RPMI8226 (cell line): ENCODE measurements at regions not wholly inside any gene's neighbourhood (a gene's known extent, or its start where the extent isn't known, plus 50 kb on each side); places are given as distances from the start of the nearest gene placed in this dataset.
"Not testable (repeated sequence)": the region's sequence is repeated elsewhere in the genome, so short reads cannot be mapped to it uniquely, and the experiment has no call there.

Source experiments
- DNase-seq: peaks from one replicate; pipeline ENCODE4 v3.0.0-alpha.2; 2015

GRCh38 chr21:14753466-14754258 is 207.5 kb upstream of the SAMSN1 start:
- DNase-seq: peak; percentile 64

- DNase-seq: no peak
These were observed 207.0 kb upstream of the SAMSN1 start for GRCh38 chr21:14753069-14753465.

GRCh38 chr21:14752345-14752909 is 206.3 kb upstream of the SAMSN1 start:
- no peak for DNase-seq

- no peak for DNase-seq
These were observed 205.7 kb upstream of the SAMSN1 start for GRCh38 chr21:14751602-14752344.

- DNase-seq: no peak
These were observed 204.9 kb upstream of the SAMSN1 start for GRCh38 chr21:14751011-14751410.

- no peak for DNase-seq
These were observed 203.9 kb upstream of the SAMSN1 start for GRCh38 chr21:14750041-14750440.

- DNase-seq: no peak
These were observed 202.5 kb upstream of the SAMSN1 start for GRCh38 chr21:14748662-14749061.

GRCh38 chr21:14744368-14744767 is 198.3 kb upstream of the SAMSN1 start:
- DNase-seq: no peak

GRCh38 chr21:14742119-14742518 is 196.0 kb upstream of the SAMSN1 start:
- DNase-seq: no peak

GRCh38 chr21:14741256-14741655 is 195.1 kb upstream of the SAMSN1 start:
- no peak for DNase-seq

GRCh38 chr21:14740692-14741091 is 194.6 kb upstream of the SAMSN1 start:
- no peak for DNase-seq

- DNase-seq: no peak
These were observed 194.0 kb upstream of the SAMSN1 start for GRCh38 chr21:14740116-14740515.

- no peak for DNase-seq
These were observed 193.5 kb upstream of the SAMSN1 start for GRCh38 chr21:14739590-14739989.

GRCh38 chr21:14738576-14738975 is 192.5 kb upstream of the SAMSN1 start:
- not testable (repeated sequence) for DNase-seq

- peak; percentile 72 for DNase-seq
These were observed 191.8 kb upstream of the SAMSN1 start for GRCh38 chr21:14737922-14738321.

- DNase-seq: no peak
These were observed 191.2 kb upstream of the SAMSN1 start for GRCh38 chr21:14737284-14737691.

GRCh38 chr21:14736672-14737071 is 190.6 kb upstream of the SAMSN1 start:
- no peak for DNase-seq

- DNase-seq: peak; percentile 12
These were observed 190.0 kb upstream of the SAMSN1 start for GRCh38 chr21:14736162-14736561.

GRCh38 chr21:14734833-14735232 is 188.7 kb upstream of the SAMSN1 start:
- no peak for DNase-seq

- DNase-seq: no peak
These were observed 188.1 kb upstream of the SAMSN1 start for GRCh38 chr21:14734191-14734590.

- no peak for DNase-seq
These were observed 179.1 kb upstream of the SAMSN1 start for GRCh38 chr21:14725219-14725618.

- DNase-seq: no peak
These were observed 176.8 kb upstream of the SAMSN1 start for GRCh38 chr21:14722841-14723483.

- DNase-seq: no peak
These were observed 174.1 kb upstream of the SAMSN1 start for GRCh38 chr21:14720237-14720636.
